ENCODE measurements at regions not wholly inside any gene's neighbourhood (a gene's known extent, or its start where the extent isn't known, plus 50 kb on each side); places are given as distances from the start of the nearest gene placed in this dataset.

DNA sequence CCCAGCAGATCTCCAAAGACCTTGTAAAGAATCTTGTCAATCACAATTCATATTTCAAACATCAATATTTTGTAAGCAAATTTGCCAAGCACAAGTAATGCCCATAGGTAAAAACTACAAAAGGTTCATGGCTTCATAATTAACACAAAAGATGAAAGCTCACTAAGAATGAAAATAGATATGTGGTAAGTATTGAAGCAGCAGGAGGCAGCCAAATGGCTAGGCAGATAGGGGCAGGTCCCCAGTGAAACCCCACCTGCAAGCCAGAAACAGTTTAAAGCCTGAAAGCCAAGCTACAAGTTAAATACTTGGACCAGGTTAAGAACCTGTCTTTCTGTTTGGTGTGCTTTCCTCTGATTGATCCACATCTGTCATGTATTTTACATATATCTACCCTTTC lies 942.6 kb upstream of the SPRY2 start:
- Histone ChIP-seq H3K27ac (ENCODE audit: low read depth, low read length, poor library complexity, severe bottlenecking) (no peak overlapping the region), H4K20me1 (ENCODE audit: insufficient read depth, low read length) (no peaks in the 10 kb centered on the region), H3K4me1 (ENCODE audit: insufficient read depth, low read length, poor library complexity, severe bottlenecking) (no peaks in the 10 kb centered on the region), H3K36me3 (ENCODE audit: insufficient read depth, low read length) (no peaks in the 10 kb centered on the region), H3K9me3 (ENCODE audit: low read length) (no peaks in the 10 kb centered on the region), H3K4me3 (ENCODE audit: low read depth, low read length, poor library complexity, severe bottlenecking) (no peak overlapping the region), H3K79me2 (ENCODE audit: insufficient read depth, low read depth, low read length) (no peaks in the 10 kb centered on the region), H3K9me2 (ENCODE audit: insufficient read depth, low read length) (no peaks in the 10 kb centered on the region), H3K4me2 (ENCODE audit: low read length) (no peak overlapping the region), H2AFZ (ENCODE audit: low read length) (no peak overlapping the region)
- ChIA-PET POLR2A (interaction anchor here (1.2 kb wide), 1 partner anchor 24 kb away, joined by 4 read pairs; no protein-coding TSS in a partner anchor), CTCF (ENCODE audit: unreplicated experiment) (no interaction called here)
- no TSS peak for BruUV-seq (replicated peaks)
- intact Hi-C loops (cut with micrococcal nuclease; ENCODE audit: unreplicated experiment): no loop called here
- no peak for DNase-seq (ENCODE audit: low spot score)
- no peak for TF ChIP-seq EZH2phosphoT487 (IDR thresholded peaks at IDR 0.05; ENCODE audit: borderline replicate concordance, low read depth, low read length)

DNA sequence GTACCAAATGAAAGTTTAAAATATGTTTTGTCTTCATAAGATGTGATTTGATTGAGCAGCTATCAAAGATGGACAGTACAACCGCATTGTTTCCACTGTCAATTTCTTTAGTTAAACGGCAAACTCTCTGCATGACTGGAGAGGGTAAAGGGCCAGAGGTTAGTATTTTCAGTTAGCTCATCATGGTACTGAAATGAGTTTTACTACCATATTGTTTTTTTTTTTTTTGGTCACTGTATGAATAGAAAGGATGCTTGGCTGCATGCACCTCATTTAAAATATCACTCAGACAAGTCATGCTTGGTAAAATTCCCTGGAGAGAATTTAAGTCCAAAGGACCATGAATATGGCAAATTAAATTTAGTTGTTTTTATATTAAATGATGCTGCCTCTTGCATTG lies 942.1 kb upstream of the SPRY2 start:
- no peaks in the 10 kb centered on the region for H3K4me1 ChIP-seq (ENCODE audit: insufficient read depth, low read length, poor library complexity, severe bottlenecking)
- ChIA-PET POLR2A (interaction anchor here (1.2 to 1.3 kb wide), 2 partner anchors 10 to 46 kb away, joined by 3 read pairs; no protein-coding TSS in a partner anchor), CTCF (ENCODE audit: unreplicated experiment) (no interaction called here)
- no TSS peak for BruUV-seq (replicated peaks)
- H2AFZ ChIP-seq (ENCODE audit: low read length): no peak overlapping the region
- no peaks in the 10 kb centered on the region for H4K20me1 ChIP-seq (ENCODE audit: insufficient read depth, low read length)
- no peak overlapping the region for H3K4me2 ChIP-seq (ENCODE audit: low read length)
- intact Hi-C loops (cut with micrococcal nuclease; ENCODE audit: unreplicated experiment): no loop called here
- H3K36me3 ChIP-seq (ENCODE audit: insufficient read depth, low read length): no peaks in the 10 kb centered on the region
- no peaks in the 10 kb centered on the region for H3K9me3 ChIP-seq (ENCODE audit: low read length)
- no peak for DNase-seq (ENCODE audit: low spot score)
- no peaks in the 10 kb centered on the region for H3K9me2 ChIP-seq (ENCODE audit: insufficient read depth, low read length)
- no peak overlapping the region for H3K4me3 ChIP-seq (ENCODE audit: low read depth, low read length, poor library complexity, severe bottlenecking)
- no peak for TF ChIP-seq EZH2phosphoT487 (IDR thresholded peaks at IDR 0.05; ENCODE audit: borderline replicate concordance, low read depth, low read length)
- TF ChIP-seq CTCF (conservative IDR thresholded peaks at IDR 0.05; ENCODE audit: low read length): no peak
- no peaks in the 10 kb centered on the region for H3K79me2 ChIP-seq (ENCODE audit: insufficient read depth, low read depth, low read length)
- no peak overlapping the region for H3K27ac ChIP-seq (ENCODE audit: low read depth, low read length, poor library complexity, severe bottlenecking)

GRCh38 chr13:81275666-81276258 lies 934.8 kb upstream of the SPRY2 start:
- TF ChIP-seq CTCF (conservative IDR thresholded peaks at IDR 0.05; ENCODE audit: low read length): no peak
- TF ChIP-seq EZH2phosphoT487 (IDR thresholded peaks at IDR 0.05; ENCODE audit: borderline replicate concordance, low read depth, low read length): no peak
- intact Hi-C loops (cut with micrococcal nuclease; ENCODE audit: unreplicated experiment): no loop called here
- no peak overlapping the region for H3K4me3 ChIP-seq (ENCODE audit: low read depth, low read length, poor library complexity, severe bottlenecking)
- H3K9me2 ChIP-seq (ENCODE audit: insufficient read depth, low read length): no peaks in the 10 kb centered on the region
- no TSS peak for BruUV-seq (replicated peaks)
- no peaks in the 10 kb centered on the region for H3K36me3 ChIP-seq (ENCODE audit: insufficient read depth, low read length)
- no peak overlapping the region for H3K27ac ChIP-seq (ENCODE audit: low read depth, low read length, poor library complexity, severe bottlenecking)
- ChIA-PET CTCF (ENCODE audit: unreplicated experiment) (no interaction called here), POLR2A (no interaction called here)
- H3K4me1 ChIP-seq (ENCODE audit: insufficient read depth, low read length, poor library complexity, severe bottlenecking): no peaks in the 10 kb centered on the region
- H3K9me3 ChIP-seq (ENCODE audit: low read length): no peaks in the 10 kb centered on the region
- no peak overlapping the region for H3K4me2 ChIP-seq (ENCODE audit: low read length)
- no peaks in the 10 kb centered on the region for H3K79me2 ChIP-seq (ENCODE audit: insufficient read depth, low read depth, low read length)
- DNase-seq (ENCODE audit: low spot score): peak; percentile 3
- no peak overlapping the region for H2AFZ ChIP-seq (ENCODE audit: low read length)
- no peaks in the 10 kb centered on the region for H4K20me1 ChIP-seq (ENCODE audit: insufficient read depth, low read length)
